ENCODE measurements at regions not wholly inside any gene's neighbourhood (a gene's known extent, or its start where the extent isn't known, plus 50 kb on each side); places are given as distances from the start of the nearest gene placed in this dataset.

DNA sequence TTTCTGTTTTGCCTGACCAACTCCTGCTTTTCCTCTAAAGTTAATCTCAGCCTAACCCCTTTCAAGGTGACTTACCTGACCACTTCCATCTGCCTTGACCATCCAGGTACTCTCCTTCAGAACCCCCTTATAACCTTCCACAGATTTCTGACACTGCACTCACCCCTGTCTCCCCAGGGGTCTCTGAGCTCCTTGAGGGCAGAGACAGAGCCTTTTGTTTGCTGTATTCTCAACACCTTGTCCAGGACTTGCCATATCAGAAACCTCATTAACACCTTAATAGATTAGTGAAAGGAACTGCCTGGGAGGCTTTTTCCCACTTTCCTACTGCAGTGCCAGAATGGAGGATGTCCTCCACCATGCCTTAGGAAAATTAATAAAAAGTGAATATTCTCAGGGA is 119.7 kb upstream of the SERPINE2 start:
- Histone ChIP-seq H4K91ac (ENCODE audit: insufficient read length, low read depth, low read length) (no peak overlapping the region), H3K9me3 (ENCODE audit: control insufficient read depth, low read depth, low read length) (no peaks in the 10 kb centered on the region), H4K5ac (ENCODE audit: insufficient read length, low read depth, low read length) (no peak overlapping the region), H2BK120ac (ENCODE audit: low read depth, low read length, poor library complexity, severe bottlenecking) (no peak overlapping the region), H3K79me1 (ENCODE audit: insufficient read depth, low read depth, low read length, poor library complexity, severe bottlenecking) (no peaks in the 10 kb centered on the region), H2AFZ (ENCODE audit: low read length) (no peak overlapping the region), H3K4ac (ENCODE audit: low read depth, low read length) (no peak overlapping the region), H3K56ac (ENCODE audit: insufficient read length, low read depth, low read length) (no peak overlapping the region), H3K27me3 (ENCODE audit: insufficient read depth, low read length) (no peaks in the 10 kb centered on the region), H4K20me1 (ENCODE audit: control insufficient read depth, insufficient read depth, insufficient read length) (no peaks in the 10 kb centered on the region), H3K18ac (ENCODE audit: insufficient read length, low read depth, low read length) (no peak overlapping the region), H2BK20ac (ENCODE audit: low read depth, low read length, poor library complexity, severe bottlenecking) (no peak overlapping the region), H4K8ac (replicated peaks; ENCODE audit: insufficient read length, low read depth, low read length) (no peak overlapping the region), H3K27ac (ENCODE audit: insufficient read length, low read depth, low read length) (no peak overlapping the region), H2BK12ac (ENCODE audit: insufficient read length, low read depth, low read length) (no peak overlapping the region), H2AK5ac (ENCODE audit: insufficient read length, low read length) (no peak overlapping the region), H2BK15ac (ENCODE audit: low read depth, low read length) (no peak overlapping the region), H2BK5ac (ENCODE audit: insufficient read length, low read length) (no peak overlapping the region), H3K14ac (ENCODE audit: insufficient read depth, low read length) (no peak overlapping the region), H3K23ac (ENCODE audit: insufficient read length, low read depth, low read length) (no peak overlapping the region), H3K4me2 (ENCODE audit: insufficient read depth, insufficient read length, low read length) (no peak overlapping the region), H3T11ph (ENCODE audit: low read length) (no peak overlapping the region), H3K4me1 (ENCODE audit: insufficient read depth, low read length) (no peaks in the 10 kb centered on the region), H3K9ac (ENCODE audit: extremely low read depth, insufficient read length, low read length) (no peak overlapping the region), H3K79me2 (ENCODE audit: insufficient read depth, low read length) (no peaks in the 10 kb centered on the region), H3K23me2 (ENCODE audit: insufficient read length, low read depth, low read length, poor library complexity, severe bottlenecking) (no peaks in the 10 kb centered on the region)
- no peak overlapping the region for H3K4me3 Mint-ChIP-seq
- no peaks in the 10 kb centered on the region for H3K36me3 Mint-ChIP-seq (ENCODE audit: insufficient read depth in 1 of 3, low read depth in 3 of 3)
- no peaks in the 10 kb centered on the region; a peak in 1 of 5 replicates for H3K9me3 Mint-ChIP-seq
- TF ChIP-seq, protein P1, sequence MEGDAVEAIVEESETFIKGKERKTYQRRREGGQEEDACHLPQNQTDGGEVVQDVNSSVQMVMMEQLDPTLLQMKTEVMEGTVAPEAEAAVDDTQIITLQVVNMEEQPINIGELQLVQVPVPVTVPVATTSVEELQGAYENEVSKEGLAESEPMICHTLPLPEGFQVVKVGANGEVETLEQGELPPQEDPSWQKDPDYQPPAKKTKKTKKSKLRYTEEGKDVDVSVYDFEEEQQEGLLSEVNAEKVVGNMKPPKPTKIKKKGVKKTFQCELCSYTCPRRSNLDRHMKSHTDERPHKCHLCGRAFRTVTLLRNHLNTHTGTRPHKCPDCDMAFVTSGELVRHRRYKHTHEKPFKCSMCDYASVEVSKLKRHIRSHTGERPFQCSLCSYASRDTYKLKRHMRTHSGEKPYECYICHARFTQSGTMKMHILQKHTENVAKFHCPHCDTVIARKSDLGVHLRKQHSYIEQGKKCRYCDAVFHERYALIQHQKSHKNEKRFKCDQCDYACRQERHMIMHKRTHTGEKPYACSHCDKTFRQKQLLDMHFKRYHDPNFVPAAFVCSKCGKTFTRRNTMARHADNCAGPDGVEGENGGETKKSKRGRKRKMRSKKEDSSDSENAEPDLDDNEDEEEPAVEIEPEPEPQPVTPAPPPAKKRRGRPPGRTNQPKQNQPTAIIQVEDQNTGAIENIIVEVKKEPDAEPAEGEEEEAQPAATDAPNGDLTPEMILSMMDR (conservative IDR thresholded peaks at IDR 0.05): no peak
- no peaks in the 10 kb centered on the region; the same call in 1 of the 2 replicates for H3K27me3 Mint-ChIP-seq (ENCODE audit: low read depth)
- no peak for DNase-seq
- no peak overlapping the region for H3K27ac Mint-ChIP-seq
- peaks cover 4% of the 10 kb centered on the region in 2 experiments; a peak in 2 of 4 replicates for H3K4me1 Mint-ChIP-seq

Data from H9 (cell line).